ENCODE measurements at regions not wholly inside any gene's neighbourhood (a gene's known extent, or its start where the extent isn't known, plus 50 kb on each side); places are given as distances from the start of the nearest gene placed in this dataset.
A peak's percentile ranks its signal among the peaks of the same experiment; 100 is the strongest.

DNA sequence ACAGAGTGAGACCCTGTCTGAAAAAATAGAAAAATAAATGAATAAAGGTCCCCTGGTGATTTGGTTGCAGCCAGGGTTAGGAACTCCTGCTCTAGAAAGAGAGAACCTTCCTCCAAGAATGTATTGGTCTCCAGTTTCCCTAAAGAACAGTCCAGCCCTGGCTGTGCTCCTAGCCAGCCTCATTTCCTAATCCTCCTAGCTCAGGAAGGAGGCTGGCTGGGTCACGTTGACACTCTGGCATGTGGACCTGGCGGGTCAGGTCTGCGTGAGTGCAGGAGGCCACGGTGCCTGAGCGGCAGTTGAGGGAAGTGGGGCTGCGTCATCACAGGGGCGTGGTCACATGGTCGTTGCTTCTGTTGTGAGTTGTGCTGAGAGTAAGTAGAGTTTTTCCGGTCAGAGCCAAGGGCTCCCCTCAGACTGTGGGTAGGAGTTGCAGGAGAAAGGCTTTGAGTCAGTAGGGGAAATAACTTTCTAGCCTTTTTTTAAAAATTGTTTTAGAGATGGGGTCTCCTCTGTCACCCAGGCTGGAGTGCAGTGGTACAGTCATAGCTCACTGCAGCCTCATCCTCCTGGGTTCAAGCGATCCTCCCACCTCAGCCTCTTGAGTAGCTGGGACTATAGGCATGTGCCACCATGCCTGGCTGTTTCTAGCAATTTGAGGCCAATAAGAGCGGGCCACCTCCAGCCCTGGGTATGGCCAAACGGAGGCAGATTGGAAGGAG is 194.0 kb upstream of the CIBAR2 start:
- H3K27ac ChIP-seq: peak overlapping the region; percentile 60
- no peak for TF ChIP-seq ZFX (IDR thresholded peaks at IDR 0.05)
- TF ChIP-seq, protein P1, sequence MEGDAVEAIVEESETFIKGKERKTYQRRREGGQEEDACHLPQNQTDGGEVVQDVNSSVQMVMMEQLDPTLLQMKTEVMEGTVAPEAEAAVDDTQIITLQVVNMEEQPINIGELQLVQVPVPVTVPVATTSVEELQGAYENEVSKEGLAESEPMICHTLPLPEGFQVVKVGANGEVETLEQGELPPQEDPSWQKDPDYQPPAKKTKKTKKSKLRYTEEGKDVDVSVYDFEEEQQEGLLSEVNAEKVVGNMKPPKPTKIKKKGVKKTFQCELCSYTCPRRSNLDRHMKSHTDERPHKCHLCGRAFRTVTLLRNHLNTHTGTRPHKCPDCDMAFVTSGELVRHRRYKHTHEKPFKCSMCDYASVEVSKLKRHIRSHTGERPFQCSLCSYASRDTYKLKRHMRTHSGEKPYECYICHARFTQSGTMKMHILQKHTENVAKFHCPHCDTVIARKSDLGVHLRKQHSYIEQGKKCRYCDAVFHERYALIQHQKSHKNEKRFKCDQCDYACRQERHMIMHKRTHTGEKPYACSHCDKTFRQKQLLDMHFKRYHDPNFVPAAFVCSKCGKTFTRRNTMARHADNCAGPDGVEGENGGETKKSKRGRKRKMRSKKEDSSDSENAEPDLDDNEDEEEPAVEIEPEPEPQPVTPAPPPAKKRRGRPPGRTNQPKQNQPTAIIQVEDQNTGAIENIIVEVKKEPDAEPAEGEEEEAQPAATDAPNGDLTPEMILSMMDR (conservative IDR thresholded peaks at IDR 0.05): no peak

DNA sequence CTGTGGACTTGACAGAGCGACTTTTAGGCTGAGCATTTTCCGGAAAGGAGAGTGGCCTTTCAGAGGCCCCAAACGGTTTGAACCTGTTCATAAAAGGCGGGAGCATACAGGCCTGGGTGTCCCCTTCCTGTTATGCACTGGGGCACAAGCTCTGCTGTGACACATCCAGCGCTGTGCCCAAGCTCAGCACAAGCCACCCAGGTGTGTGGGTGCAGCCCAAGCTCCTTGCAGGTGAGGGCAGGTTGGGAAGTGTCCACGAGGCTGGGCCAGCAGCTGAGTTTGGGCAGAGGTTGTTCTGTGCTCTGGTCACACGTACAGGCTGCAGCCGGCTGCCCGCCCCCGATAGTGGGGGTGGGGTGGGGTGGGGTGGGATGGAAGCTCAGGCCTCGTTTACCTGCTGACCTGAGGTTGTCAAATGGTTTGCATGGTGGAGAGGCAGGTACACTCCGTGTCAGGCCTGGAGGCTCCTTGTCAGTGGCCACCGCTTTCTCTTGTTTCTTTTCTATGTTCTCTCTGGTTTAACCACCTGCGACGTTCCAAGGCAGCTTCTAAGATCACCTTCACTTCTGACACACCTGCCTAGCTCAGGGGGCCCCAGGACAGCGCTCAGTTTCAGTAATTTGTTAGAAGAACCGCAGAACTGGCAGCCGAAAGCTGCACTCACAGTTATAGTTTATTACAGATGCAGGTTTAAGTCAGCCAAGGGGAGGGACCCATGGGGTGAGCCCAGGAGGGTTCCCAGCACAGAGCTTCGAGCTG is 194.7 kb upstream of the CIBAR2 start:
- no peak for TF ChIP-seq ZFX (IDR thresholded peaks at IDR 0.05)
- TF ChIP-seq, protein P1 (conservative IDR thresholded peaks at IDR 0.05): no peak
- peak overlapping the region; percentile 60 for H3K27ac ChIP-seq

DNA sequence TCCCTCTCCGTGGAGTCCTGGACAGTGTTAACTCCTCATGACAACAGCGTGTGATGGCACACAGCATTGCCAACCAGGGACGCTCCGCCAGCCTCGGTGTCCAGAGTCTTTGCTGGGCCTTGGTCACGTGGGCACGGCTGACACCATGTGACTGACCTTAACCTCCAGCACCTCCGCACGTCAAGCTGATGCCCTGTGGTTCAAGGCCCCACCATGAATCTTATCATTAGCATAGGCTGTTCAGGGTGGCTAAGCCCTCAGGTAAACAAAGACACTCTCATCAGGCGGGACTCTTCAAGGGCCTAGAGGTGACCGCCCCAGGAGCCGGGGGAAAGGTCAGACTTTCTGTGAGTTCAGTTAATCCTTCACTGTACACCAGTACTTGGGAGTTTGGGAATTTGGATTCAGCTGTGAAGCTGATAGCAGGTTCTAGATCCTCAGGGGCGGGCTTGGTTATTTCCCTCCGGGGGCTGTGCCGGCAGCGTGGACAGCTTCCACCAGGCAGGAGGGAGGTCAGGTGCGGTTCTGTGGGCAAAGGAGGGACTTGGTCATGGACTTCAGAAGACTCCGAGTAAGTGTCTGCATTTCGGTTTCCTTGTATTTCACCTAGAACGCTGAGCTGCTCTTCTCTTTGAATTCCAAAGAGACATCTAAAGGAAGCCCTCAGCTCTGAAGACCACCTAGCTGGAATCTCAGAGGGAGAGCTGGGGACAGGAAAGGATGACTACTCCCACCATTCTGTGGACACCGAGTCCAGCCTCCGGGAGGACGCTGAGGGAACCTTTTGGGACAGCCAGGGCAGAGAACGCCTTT is 195.5 kb upstream of the CIBAR2 start:
- no peak overlapping the region for H3K27ac ChIP-seq
- TF ChIP-seq ZFX (IDR thresholded peaks at IDR 0.05): no peak
- TF ChIP-seq, protein P1 (conservative IDR thresholded peaks at IDR 0.05): no peak

DNA sequence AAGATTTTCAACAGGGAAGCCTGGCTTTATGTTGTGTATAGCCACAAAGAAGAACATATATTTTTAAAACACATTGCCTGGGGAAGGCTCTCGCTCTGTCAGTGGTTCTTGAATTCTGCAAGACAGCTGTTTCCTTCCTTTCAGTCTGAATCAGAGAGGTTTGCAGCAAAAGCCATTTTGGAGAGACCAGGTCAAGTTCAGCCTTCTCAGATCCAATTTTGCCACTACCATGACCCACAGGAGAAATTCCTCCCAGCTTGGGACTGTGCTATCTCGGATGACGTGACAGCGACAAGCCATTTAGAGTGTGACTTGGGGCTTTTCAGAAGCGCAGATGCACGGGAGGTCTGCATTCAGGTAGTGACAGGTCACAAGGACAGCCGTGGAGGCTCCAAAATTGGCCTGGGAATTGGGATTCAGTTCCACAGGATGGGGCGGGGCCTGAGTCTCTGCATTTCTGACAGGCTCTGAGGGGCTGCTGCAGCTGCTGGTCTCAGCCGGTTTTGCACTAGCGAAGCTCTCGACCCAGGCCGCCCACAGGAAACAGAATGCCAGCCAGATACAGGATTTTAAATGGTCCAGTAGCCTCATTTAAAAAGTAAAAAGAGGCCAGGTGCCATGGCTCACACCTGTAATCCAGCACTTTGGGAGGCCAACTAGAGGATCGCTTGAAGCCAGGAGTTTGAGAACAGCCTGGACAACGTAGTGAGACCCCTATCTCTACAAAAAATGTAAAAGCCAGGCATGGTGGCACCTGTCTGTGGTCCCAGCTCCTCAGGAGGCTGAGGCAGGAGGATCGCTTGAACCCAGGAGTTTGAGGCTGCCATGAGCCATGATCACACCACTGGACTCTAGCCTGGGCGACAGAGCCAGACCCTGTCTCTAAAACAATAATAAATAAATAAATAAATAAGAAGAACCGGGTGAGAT is 196.6 kb upstream of the CIBAR2 start:
- TF ChIP-seq, protein P1 (conservative IDR thresholded peaks at IDR 0.05): no peak
- TF ChIP-seq ZFX (IDR thresholded peaks at IDR 0.05): no peak
- no peak overlapping the region for H3K27ac ChIP-seq

DNA sequence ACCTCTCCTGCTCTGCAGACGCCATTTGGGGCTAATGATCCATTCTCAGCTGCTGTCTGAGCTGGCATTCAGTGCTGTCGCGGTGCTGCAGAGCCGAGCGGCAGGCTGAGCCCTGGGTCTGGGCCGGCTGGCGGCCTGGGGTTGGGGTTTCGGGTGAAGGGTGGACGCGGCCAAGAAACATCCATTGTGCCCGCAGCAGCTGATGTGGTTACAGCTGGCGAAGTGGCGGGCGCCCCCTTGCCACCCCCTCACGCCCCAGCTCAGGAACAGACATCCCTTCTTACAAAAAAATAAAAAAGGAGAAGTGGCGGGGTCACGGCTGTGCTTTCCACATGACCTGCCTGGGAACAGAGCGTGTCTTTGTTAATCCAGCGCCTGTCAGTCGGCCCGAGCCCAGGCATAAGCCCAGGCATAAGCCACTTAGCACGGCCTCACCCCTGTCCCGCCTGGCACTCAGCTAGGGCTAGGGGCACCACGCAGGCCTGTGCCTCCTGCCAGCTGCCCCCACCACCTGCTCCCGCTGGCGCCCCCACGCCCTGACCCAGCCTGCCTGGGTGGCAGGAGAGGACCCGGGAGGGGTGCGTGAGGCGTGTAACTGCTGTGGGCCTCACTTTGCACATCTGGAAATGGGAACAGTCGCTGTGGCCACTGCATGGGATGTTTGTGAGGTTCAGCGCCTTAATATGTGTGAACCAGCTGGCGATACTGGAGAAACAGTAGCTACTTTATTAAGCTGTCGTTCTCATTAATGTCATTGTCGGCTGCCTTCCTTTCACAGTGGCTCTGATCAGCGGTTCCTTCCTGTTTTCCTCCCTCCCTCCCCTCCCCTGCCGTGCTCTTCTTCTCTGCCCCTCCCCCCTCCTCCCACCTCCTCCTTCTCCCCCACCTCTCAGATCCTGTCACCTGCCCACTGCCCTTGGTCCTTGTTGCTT is 197.7 kb upstream of the CIBAR2 start:
- TF ChIP-seq, protein P1 (conservative IDR thresholded peaks at IDR 0.05): no peak
- no peak for TF ChIP-seq ZFX (IDR thresholded peaks at IDR 0.05)
- no peak overlapping the region for H3K27ac ChIP-seq

Measured in C4-2B (cell line).